ENCODE measurements at regions not wholly inside any gene's neighbourhood (a gene's known extent, or its start where the extent isn't known, plus 50 kb on each side); places are given as distances from the start of the nearest gene placed in this dataset.
A peak's percentile ranks its signal among the peaks of the same experiment; 100 is the strongest.

DNA sequence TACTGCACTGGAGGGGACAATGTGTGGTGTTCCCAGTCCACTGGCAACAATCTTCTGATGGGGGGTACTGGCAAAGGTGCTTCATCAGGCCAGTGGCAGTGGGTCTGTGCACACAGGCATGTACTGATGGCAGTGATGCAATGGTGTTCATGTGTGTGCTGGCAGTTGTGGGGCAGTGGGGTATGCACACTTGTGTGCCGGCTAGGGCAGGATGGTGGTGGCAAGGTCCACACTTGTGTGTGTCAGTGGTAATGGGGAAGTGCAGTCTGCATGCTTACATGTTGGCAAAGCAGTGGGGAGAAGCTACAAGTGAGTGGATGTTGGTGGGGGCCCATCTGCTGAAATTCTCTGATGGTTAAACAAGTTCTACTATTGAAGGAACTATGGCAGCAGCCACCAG is 504.6 kb upstream of the ZNF462 start:
- DNase-seq, result no peak

GRCh38 chr9:106376689-106377088 is 486.3 kb upstream of the ZNF462 start:
- no peak for DNase-seq

DNA sequence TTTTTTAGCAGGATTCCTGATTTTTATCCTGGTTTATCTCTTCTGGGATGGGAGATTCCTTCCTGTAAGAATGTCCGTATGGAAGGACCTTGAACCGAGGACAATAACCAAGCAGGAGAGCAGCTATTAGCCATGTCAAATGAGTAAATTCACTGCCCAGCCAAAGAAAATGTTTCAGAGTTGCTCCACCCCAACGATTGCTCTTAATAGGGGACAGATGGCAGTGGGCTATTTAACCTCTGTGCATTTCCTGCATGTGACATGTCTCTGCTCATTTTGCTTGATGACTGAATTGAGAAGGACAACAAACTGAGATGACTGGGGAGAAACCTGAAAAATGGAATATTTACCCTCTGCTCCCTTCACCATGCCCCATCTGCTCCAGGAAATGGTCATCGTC is 479.9 kb upstream of the ZNF462 start:
- DNase-seq, result peak in 1 of 3 experiments; percentile 18

- DNase-seq, result no peak
These were observed 475.0 kb upstream of the ZNF462 start for GRCh38 chr9:106387965-106388364.

DNA sequence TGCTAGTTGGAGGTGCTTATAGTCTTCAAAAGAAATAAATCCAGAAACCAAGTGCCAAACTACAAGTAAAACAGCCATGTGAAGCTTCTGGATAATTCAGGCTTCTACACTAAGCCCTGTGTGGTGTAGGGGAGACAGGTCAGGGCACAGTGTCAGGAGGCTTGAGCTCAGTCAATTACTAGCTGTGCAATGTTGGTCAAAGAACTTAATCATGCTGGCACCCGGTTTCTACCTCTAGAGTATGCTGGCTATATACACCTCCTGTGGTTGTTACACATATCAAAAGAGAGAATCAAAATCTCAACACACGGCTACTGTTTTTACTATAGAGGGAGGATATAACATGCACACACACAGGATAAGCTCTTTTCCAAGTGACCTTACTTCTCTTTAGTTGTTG is 469.7 kb upstream of the ZNF462 start:
- no peak for DNase-seq

DNA sequence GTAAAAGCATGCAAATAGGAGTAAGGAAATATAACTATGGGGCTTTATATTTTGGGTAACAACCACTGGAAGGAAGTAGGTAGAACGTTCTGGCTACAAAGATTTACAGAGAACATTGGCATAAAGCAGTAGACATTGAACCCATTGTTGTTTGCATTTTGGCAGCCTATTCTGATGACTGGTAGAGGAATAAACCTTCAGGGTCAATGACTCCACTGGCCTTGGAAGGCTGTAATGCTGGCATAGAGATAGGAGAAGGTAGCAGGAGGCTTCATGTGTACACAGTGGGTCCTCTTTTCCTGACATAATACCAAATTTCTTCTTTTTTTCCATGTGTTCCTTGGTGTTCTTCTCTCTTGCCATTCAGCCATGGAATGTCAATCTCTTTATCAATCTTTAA is 462.8 kb upstream of the ZNF462 start:
- no peak for DNase-seq

- no peak for DNase-seq
These were observed 462.0 kb upstream of the ZNF462 start for GRCh38 chr9:106400950-106401349.

DNA sequence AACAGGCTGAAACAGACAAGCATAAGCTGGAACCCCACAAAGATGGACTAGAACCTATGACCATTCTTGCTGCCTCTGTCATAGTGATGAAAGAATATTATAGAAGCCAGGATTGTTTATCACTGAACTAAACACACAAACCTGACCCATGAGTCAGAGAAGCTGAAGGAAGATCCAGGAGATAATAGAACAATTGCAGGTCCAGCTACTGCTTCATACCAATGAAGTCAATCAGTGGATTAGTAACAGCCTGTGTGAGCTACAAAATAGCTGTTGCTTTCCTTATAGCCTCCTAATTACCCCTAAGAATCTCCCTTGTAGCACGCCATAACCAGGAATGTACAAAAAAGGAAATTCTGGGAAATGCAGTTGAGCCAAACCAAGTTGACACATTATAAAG is 459.9 kb upstream of the ZNF462 start:
- no peak for DNase-seq

DNA sequence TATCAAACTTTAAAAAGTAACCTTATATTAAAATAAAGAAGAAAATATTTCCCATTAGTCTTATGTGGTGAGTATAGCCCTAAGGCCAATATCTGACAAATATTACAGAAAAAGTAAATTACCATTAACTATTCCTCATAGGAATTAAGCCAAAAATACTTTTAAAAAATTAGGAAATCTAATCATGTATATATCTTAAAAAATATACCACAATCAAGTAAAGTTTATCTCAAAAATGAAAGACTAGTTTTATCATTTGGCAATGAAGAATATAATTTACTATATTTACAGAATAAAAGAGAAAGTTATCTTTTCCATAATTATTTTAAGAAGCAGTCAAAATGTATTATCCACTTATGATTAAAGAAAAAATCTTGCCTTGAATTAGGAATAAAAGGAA is 458.8 kb upstream of the ZNF462 start:
- DNase-seq, result no peak

DNA sequence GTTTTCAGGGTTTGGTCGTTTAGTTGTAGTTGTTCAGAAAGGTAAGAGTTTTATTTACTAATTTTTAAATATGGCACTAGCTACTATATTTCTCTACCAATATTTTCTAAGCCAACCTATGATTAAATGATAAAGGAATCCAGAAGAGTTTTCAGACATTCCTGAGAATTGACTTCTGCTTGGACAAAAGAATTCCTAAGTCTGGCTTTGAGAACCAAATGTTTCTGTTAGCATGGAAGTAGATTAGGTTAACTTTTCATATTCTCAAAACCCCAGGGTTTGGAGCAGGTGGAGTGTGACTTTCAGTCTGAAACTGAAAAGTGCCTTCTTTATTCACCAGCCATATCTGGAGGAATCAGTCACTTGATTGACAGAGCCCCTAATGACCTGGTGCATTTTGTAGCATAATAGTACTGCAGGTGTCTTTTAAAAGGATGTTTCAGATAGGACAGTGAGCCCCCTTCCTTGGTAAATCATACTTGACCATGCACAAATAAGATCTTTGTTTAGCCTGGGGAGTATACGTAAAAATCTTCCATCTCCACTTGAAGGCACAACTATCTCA is 457.0 kb upstream of the ZNF462 start:
- no peak for DNase-seq

- DNase-seq, result no peak
These were observed 448.9 kb upstream of the ZNF462 start for GRCh38 chr9:106414042-106414441.

GRCh38 chr9:106417685-106418084 is 445.3 kb upstream of the ZNF462 start:
- DNase-seq, result no peak

DNA sequence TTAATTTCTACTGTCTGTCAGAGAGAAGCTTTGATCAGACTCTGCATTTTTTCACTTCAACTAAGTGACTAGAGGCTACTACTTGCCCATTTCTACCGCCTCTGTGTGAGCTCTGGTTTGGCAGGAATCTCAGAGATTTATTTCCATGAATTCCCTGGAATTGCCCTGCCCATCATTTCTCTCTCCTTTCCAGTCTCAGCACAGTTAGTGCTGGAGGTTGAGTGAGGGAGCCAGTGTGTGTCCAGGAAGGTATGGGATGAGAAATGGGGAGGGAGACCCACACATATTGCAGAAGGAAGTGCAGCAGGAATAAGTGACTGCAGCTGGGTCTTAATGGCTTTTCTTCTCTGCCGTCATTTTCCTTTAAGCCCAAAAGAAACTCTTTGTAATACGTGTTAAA is 443.1 kb upstream of the ZNF462 start:
- DNase-seq, result no peak

GRCh38 chr9:106420511-106420944 is 442.4 kb upstream of the ZNF462 start:
- no peak for DNase-seq

- no peak for DNase-seq
These were observed 441.2 kb upstream of the ZNF462 start for GRCh38 chr9:106421772-106422171.

GRCh38 chr9:106423575-106423974 is 439.4 kb upstream of the ZNF462 start:
- peak in 1 of 3 experiments; percentile 1 for DNase-seq

DNA sequence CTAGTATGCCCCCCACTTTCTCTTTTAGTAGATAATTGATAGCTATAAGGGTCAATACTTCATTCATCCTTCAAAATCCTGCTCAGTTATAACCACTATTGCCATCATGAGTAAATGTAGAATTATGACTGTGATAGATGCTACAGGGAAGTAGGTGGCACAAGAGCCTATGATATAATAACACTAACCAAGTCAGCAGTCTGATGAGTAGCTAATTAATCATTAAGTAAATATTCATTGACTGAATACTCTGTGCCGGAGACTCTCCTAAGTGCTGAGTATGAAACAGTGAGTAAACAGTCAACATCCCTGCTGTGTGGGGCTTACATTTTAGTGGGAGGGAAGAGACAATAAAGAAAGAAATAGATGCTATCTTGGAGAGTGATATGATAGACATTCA is 430.3 kb upstream of the ZNF462 start:
- peak in 1 of 3 experiments; percentile 15 for DNase-seq

- no peak for DNase-seq
These were observed 424.0 kb upstream of the ZNF462 start for GRCh38 chr9:106438928-106439327.

DNA sequence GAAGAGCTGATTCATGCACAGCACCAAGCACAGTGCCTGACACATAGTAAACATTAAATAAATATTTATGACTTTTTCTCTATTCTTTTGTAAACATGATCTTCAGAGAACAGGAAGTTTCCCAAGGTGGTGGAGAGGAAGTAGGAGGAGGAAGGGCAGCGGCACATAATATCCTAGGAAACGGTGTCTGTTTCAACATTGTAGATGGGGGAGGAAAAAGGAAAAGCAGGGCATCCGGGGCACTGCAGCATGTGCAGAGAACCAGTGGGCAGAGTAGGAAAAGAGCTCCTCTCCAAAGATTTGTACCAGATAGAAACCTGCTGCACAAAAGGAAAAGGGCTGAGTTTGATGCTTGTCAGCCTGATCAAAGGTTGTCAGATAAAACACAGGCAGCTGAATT is 421.7 kb upstream of the ZNF462 start:
- DNase-seq, result no peak

DNA sequence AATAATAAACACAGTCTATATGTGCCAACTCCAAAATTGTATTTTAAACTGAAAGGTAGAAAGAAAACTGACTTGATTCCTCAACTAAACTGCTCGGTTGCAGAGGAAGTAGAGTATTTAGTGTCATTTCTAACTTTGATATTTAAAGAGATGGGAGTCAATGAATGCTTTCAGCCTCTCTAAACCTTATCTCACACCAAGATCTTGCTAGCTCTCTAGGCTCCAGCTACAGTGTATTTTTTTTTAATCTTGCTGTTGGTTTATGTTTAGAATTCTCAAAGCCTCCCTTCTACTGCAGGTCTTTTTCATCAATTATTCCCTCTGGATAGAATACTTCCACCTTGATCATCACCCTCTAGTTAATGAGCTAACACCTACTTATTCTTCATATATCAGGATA is 419.4 kb upstream of the ZNF462 start:
- DNase-seq, result no peak

- DNase-seq, result no peak
These were observed 417.9 kb upstream of the ZNF462 start for GRCh38 chr9:106445107-106445506.

GRCh38 chr9:106449336-106449927 is 413.5 kb upstream of the ZNF462 start:
- DNase-seq, result no peak

DNA sequence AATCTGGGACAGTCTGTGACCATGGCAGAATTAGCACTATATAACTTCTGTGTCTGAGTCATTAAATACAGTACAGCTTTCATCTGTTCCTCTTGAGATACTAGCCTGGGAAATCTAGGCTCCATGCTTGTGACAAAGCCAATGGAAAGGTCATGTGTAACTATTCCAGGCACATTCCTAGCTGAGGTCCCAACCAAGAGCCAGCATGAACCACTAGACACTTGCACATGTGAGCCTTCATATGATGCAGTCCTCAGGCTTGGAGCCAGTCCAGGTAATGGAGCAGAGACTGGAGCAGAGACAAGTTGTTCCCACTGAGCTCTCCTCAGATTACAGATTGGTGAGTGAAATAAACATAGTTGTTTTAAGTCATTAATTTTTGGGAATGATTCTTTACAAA is 412.4 kb upstream of the ZNF462 start:
- DNase-seq, result no peak

DNA sequence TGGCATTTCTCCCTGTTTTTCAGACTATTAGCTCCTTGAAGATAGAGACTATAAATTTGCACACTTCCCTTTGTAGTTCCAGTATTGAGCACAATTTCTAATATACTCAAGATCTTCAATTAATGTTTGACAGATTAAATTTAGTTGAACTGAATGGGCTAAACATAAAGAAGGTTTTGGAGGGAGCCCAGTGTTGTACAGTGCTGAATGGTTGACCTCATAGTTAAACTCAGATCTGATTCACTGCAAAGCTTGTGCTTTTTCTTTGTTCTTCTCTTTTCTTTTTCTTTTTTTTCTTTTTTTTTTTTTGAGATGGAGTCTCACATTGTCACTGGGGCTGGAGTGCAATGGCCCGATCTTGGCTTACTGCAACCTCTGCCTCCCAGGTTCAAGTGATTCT is 411.7 kb upstream of the ZNF462 start:
- no peak for DNase-seq

DNA sequence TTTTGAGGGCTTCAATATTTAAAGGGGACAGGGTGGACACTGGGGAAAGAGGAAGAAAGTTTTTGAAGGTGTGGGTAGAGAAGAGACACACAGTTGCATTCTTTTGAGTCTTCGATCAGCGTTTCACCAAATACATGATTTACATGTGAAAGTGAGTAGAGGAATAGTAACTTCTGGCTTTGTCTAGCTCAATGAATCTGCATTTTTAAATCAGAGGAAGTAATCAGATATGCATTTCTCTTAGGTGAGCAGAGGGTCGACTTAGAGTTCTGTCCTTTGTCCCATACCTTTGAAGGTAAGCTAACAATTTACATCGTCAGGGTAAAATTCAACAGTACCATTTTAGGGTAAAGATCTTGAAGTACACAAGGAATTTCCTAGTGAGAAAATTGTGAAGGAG is 406.4 kb upstream of the ZNF462 start:
- no peak for DNase-seq
